A673 (cell line): ENCODE measurements at regions not wholly inside any gene's neighbourhood (a gene's known extent, or its start where the extent isn't known, plus 50 kb on each side); places are given as distances from the start of the nearest gene placed in this dataset.

Experiments used
- EZH2 ChIP-seq: fragments of 200-600 bp; sonication (generic); IDR thresholded peaks from 2 replicates; pipeline ENCODE4 v1.6.1; 2017; ENCODE audit warnings: borderline replicate concordance, low read depth, mild to moderate bottlenecking, mixed read lengths, antibody characterized with exemption, low read length; ENCODE audit not compliant: poor library complexity, severe bottlenecking
- TF ChIP-seq, protein P1 (sequence below): fragments of 300-800, 200-600 bp; sonication (generic); conservative IDR thresholded peaks from 2 replicates; pipeline ENCODE4 v1.5.1; 2017; ENCODE audit warnings: low read depth, mild to moderate bottlenecking, antibody characterized with exemption, low read length, moderate library complexity, mixed read lengths

DNA sequence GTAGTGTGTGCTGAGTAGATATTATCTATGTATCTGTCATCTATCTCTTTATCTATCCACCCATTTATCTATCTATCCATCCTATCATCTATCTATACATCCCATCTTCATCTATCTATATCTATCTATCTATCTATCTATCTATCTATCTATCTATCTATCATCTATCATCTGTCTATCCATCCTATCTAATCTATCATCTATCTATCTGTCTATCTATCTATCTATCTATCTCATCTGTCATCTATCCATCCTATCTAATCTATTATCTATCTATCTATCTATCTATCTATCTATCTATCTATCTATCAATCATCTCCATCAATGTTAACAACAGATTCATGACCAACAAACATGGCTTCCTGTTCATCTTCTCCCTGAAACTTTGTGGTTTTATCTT, 90.5 kb upstream of the SLC24A3 start:
- TF ChIP-seq, protein P1, sequence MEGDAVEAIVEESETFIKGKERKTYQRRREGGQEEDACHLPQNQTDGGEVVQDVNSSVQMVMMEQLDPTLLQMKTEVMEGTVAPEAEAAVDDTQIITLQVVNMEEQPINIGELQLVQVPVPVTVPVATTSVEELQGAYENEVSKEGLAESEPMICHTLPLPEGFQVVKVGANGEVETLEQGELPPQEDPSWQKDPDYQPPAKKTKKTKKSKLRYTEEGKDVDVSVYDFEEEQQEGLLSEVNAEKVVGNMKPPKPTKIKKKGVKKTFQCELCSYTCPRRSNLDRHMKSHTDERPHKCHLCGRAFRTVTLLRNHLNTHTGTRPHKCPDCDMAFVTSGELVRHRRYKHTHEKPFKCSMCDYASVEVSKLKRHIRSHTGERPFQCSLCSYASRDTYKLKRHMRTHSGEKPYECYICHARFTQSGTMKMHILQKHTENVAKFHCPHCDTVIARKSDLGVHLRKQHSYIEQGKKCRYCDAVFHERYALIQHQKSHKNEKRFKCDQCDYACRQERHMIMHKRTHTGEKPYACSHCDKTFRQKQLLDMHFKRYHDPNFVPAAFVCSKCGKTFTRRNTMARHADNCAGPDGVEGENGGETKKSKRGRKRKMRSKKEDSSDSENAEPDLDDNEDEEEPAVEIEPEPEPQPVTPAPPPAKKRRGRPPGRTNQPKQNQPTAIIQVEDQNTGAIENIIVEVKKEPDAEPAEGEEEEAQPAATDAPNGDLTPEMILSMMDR = no peak
- TF ChIP-seq EZH2 = no peak
